ENCODE measurements at regions not wholly inside any gene's neighbourhood (a gene's known extent, or its start where the extent isn't known, plus 50 kb on each side); places are given as distances from the start of the nearest gene placed in this dataset.
A peak's percentile ranks its signal among the peaks of the same experiment; 100 is the strongest.

GRCh38 chr1:172727956-172728603 is 69.2 kb downstream of the FASLG start:
- TF ChIP-seq, protein P1, sequence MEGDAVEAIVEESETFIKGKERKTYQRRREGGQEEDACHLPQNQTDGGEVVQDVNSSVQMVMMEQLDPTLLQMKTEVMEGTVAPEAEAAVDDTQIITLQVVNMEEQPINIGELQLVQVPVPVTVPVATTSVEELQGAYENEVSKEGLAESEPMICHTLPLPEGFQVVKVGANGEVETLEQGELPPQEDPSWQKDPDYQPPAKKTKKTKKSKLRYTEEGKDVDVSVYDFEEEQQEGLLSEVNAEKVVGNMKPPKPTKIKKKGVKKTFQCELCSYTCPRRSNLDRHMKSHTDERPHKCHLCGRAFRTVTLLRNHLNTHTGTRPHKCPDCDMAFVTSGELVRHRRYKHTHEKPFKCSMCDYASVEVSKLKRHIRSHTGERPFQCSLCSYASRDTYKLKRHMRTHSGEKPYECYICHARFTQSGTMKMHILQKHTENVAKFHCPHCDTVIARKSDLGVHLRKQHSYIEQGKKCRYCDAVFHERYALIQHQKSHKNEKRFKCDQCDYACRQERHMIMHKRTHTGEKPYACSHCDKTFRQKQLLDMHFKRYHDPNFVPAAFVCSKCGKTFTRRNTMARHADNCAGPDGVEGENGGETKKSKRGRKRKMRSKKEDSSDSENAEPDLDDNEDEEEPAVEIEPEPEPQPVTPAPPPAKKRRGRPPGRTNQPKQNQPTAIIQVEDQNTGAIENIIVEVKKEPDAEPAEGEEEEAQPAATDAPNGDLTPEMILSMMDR (IDR thresholded peaks at IDR 0.05; ENCODE audit: low read depth, low read length, poor library complexity, severe bottlenecking): peak; percentile 96
- TF ChIP-seq EZH2phosphoT487 (IDR thresholded peaks at IDR 0.05; ENCODE audit: borderline replicate concordance, low read length): no peak
